AG04450 (cell line): ENCODE measurements at regions not wholly inside any gene's neighbourhood (a gene's known extent, or its start where the extent isn't known, plus 50 kb on each side); places are given as distances from the start of the nearest gene placed in this dataset.

Source experiments
- CTCF ChIA-PET: fragments of 300-600, 350-600 bp; formaldehyde crosslinking; extraction: SDS; loops from one replicate; lab custom pipeline; 2022; ENCODE audit warnings: antibody characterized with exemption, inconsistent platforms; lab: Charles Lee
- POLR2A ChIA-PET: fragments of 350-600 bp; formaldehyde crosslinking; extraction: SDS; loops from one replicate; lab custom pipeline; 2021; ENCODE audit warnings: antibody characterized with exemption, inconsistent platforms; lab: Yijun Ruan, JAX
- DNase-seq: peaks from one replicate; pipeline ENCODE4 v3.0.0-alpha.2; 2011; ENCODE audit warnings: low read depth, low spot score
- H3K27ac ChIP-seq: one replicate; pipeline ENCODE4 v1.5.1; 2012; ENCODE audit warnings: low read depth, low read length, control low read depth
- H3K27me3 ChIP-seq: one replicate; pipeline ENCODE4 v1.6.0; 2012; ENCODE audit warnings: low read length; ENCODE audit not compliant: control insufficient read depth, insufficient read depth
- H3K4me3 ChIP-seq: 2 replicates; pipeline ENCODE4 v1.5.1; 2011; ENCODE audit warnings: mild to moderate bottlenecking, low read depth, low read length, control low read depth
- H3K9me3 ChIP-seq: 2 replicates; pipeline ENCODE4 v1.5.1; 2012; ENCODE audit warnings: low read length; ENCODE audit not compliant: control insufficient read depth, insufficient read depth
- TF ChIP-seq, protein P1 (sequence below): IDR thresholded peaks from 2 replicates; pipeline ENCODE4 v1.5.1; 2011; ENCODE audit warnings: low read depth, low read length, control low read depth, inconsistent platforms

DNA sequence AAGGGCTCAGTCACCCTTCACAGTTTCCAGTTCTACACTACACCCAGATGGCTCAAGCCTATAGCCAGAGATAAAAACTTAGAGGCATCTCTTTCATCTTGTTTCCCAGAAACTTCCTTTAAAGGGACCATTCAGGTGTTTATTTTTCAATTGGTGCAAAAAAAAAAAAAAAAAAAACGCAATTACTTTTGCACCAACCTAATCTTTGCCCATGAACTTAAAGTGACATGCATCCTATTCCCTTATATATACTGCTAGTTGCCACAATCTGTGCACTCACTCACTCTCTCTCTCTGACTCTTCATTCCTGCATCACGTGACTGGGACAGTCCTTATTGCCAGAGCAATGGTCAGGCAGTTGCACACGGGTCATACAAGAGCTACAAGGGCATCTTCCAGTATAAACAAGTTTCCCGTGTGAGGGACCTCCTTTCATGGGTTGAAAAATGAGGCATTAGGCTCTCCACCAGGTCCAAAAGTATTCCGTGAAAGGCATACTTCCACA, 789.4 kb downstream of the EPHA4 start:
- DNase-seq, result no peak
- Histone ChIP-seq H3K9me3 (no peaks in the 10 kb centered on the region; the same call in 1 of the 2 replicates), H3K27ac (no peak overlapping the region), H3K4me3 (no peak overlapping the region), H3K27me3 (no peaks in the 10 kb centered on the region)
- ChIA-PET CTCF (interaction anchor here (0.7 kb wide), 1 partner anchor 818 kb away, joined by 3 read pairs; no protein-coding TSS in a partner anchor), POLR2A (no interaction called here)
- TF ChIP-seq, protein P1, sequence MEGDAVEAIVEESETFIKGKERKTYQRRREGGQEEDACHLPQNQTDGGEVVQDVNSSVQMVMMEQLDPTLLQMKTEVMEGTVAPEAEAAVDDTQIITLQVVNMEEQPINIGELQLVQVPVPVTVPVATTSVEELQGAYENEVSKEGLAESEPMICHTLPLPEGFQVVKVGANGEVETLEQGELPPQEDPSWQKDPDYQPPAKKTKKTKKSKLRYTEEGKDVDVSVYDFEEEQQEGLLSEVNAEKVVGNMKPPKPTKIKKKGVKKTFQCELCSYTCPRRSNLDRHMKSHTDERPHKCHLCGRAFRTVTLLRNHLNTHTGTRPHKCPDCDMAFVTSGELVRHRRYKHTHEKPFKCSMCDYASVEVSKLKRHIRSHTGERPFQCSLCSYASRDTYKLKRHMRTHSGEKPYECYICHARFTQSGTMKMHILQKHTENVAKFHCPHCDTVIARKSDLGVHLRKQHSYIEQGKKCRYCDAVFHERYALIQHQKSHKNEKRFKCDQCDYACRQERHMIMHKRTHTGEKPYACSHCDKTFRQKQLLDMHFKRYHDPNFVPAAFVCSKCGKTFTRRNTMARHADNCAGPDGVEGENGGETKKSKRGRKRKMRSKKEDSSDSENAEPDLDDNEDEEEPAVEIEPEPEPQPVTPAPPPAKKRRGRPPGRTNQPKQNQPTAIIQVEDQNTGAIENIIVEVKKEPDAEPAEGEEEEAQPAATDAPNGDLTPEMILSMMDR, result no peak

DNA sequence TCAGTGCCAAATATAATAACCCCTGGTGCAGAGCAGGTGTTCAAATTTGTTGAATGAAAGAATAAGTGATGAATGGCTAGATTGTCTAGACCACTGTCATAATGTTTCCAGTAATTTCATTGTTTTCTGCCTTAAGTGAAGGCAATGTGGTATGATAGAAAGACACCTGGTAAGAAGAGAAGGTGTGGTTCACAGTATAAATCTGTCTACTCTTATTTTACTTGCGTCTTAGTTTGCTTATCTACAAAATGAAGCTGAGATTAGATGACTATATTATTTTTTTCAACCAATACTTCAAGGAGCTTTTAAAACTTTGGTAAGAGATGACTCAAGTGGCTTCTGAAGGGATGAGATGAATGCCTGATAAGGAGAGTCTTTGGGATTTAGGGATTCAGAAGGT, 788.4 kb downstream of the EPHA4 start:
- Histone ChIP-seq H3K4me3 (no peak overlapping the region), H3K27me3 (no peaks in the 10 kb centered on the region), H3K27ac (no peak overlapping the region), H3K9me3 (no peaks in the 10 kb centered on the region)
- DNase-seq, result no peak
- ChIA-PET CTCF (interaction anchor here (0.6 kb wide), 1 partner anchor 725 kb away, joined by 4 read pairs; no protein-coding TSS in a partner anchor), POLR2A (no interaction called here)
- TF ChIP-seq, protein P1, result no peak

DNA sequence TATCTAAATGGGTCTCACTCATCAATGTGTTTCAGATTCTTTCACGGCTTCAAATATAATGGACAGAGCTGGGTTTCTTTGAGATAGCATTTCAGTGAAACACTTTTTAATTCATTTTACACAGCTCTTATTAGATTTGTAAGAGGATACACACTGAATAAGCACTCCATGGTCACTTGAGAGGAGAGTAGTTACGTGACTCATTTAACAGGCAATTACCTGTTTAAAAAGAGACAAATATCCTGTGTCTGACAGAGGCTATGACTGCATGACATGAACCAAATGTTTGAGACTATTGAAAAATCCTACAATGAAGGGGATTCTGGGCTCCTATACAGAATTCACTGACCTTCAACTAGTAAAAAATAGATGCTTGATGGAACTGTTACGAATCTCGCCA, 786.9 kb downstream of the EPHA4 start:
- H3K27ac ChIP-seq, result no peak overlapping the region
- no peak for DNase-seq
- ChIA-PET CTCF (no interaction called here), POLR2A (no interaction called here)
- no peaks in the 10 kb centered on the region for H3K9me3 ChIP-seq
- no peaks in the 10 kb centered on the region for H3K27me3 ChIP-seq
- TF ChIP-seq, protein P1, result no peak
- no peak overlapping the region for H3K4me3 ChIP-seq

DNA sequence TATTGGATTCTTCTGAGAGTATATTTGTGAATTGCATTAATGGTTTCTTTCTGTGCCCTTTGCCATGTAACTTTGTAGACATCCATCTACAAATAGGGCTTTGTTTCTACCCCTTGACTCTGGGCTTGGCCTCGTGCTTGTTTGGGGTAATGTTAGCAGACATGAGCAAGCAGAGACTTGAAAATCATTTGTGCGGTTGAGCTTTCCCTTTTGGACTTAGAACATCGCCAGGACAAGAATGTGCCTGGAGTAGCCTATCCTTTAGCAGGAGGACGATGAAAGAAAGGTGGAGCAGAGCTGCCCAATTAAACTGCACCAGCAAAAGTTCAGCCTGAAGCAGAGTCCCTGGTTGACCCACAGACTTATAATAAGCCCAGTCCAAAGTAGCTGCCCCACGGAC, 785.9 kb downstream of the EPHA4 start:
- CTCF ChIA-PET, result no interaction called here
- TF ChIP-seq, protein P1, result no peak
- no peak overlapping the region for H3K4me3 ChIP-seq
- no peak overlapping the region for H3K27ac ChIP-seq
- no peaks in the 10 kb centered on the region for H3K27me3 ChIP-seq
- POLR2A ChIA-PET, result no interaction called here
- no peaks in the 10 kb centered on the region for H3K9me3 ChIP-seq
- DNase-seq, result no peak

DNA sequence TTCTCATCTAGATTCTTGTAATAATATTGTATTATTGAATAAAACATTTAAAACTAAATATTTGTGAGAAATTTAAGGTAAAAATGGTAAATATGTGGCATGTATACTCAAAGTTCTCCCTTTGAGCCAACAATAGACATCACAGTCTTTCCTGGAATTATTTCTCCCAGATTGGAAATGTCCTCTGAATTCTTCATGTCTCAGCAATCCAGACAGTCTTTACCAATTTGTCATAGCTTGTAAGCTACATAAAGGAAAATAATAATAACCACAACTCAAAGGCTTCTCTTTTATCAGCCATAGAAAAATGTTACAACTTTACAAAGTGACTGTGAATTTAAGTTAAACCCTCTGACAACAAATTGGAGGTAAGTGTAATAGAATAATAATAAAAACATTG, 784.9 kb downstream of the EPHA4 start:
- Histone ChIP-seq H3K4me3 (no peak overlapping the region), H3K27me3 (no peaks in the 10 kb centered on the region), H3K9me3 (no peaks in the 10 kb centered on the region), H3K27ac (no peak overlapping the region)
- ChIA-PET CTCF (no interaction called here), POLR2A (interaction anchor here (0.7 kb wide), 1 partner anchor 60 kb away, joined by 3 read pairs; no protein-coding TSS in a partner anchor)
- DNase-seq, result no peak
- TF ChIP-seq, protein P1, result no peak
